ENCODE measurements at regions not wholly inside any gene's neighbourhood (a gene's known extent, or its start where the extent isn't known, plus 50 kb on each side); places are given as distances from the start of the nearest gene placed in this dataset.

GRCh38 chrX:120819126-120819525 is 56.5 kb downstream of the CT47B1 start:
- no peak for DNase-seq (ENCODE audit: low spot score)

GRCh38 chrX:120813982-120814381 is 61.7 kb downstream of the CT47B1 start:
- no peak for DNase-seq (ENCODE audit: low spot score)

- DNase-seq (ENCODE audit: low spot score) = no peak
Observed at GRCh38 chrX:120801426-120801825, 74.2 kb downstream of the CT47B1 start.

- DNase-seq (ENCODE audit: low spot score) = peak; percentile 51
Observed at GRCh38 chrX:120797188-120797851, 78.3 kb downstream of the CT47B1 start.

- no peak for DNase-seq (ENCODE audit: low spot score)
Observed at GRCh38 chrX:120795301-120795700, 80.4 kb downstream of the CT47B1 start.

GRCh38 chrX:120794525-120794975 is 81.1 kb downstream of the CT47B1 start:
- DNase-seq (ENCODE audit: low spot score) = peak; percentile 26

- no peak for DNase-seq (ENCODE audit: low spot score)
Observed at GRCh38 chrX:120793098-120793497, 82.6 kb downstream of the CT47B1 start.

- peak; percentile 1 for DNase-seq (ENCODE audit: low spot score)
Observed at GRCh38 chrX:120791013-120791643, 84.5 kb downstream of the CT47B1 start.

- DNase-seq (ENCODE audit: low spot score) = no peak
Observed at GRCh38 chrX:120790552-120790951, 85.1 kb downstream of the CT47B1 start.

GRCh38 chrX:120790118-120790517 is 85.5 kb downstream of the CT47B1 start:
- DNase-seq (ENCODE audit: low spot score) = peak; percentile 60

GRCh38 chrX:120781403-120781802 is 94.3 kb downstream of the CT47B1 start:
- no peak for DNase-seq (ENCODE audit: low spot score)

- no peak for DNase-seq (ENCODE audit: low spot score)
Observed at GRCh38 chrX:120775959-120776358, 99.7 kb downstream of the CT47B1 start.

GRCh38 chrX:120774606-120775005 is 101.1 kb downstream of the CT47B1 start:
- DNase-seq (ENCODE audit: low spot score) = no peak

GRCh38 chrX:120773801-120774200 is 101.9 kb downstream of the CT47B1 start:
- DNase-seq (ENCODE audit: low spot score) = no peak

- DNase-seq (ENCODE audit: low spot score) = peak; percentile 1
Observed at GRCh38 chrX:120769576-120770341, 105.9 kb downstream of the CT47B1 start.

GRCh38 chrX:120768681-120769080 is 107.0 kb downstream of the CT47B1 start:
- DNase-seq (ENCODE audit: low spot score) = no peak

- DNase-seq (ENCODE audit: low spot score) = no peak
Observed at GRCh38 chrX:120768254-120768653, 107.4 kb downstream of the CT47B1 start.

GRCh38 chrX:120763269-120763668 is 112.4 kb downstream of the CT47B1 start:
- no peak for DNase-seq (ENCODE audit: low spot score)

GRCh38 chrX:120761810-120762209 is 113.9 kb downstream of the CT47B1 start:
- no peak for DNase-seq (ENCODE audit: low spot score)

- no peak for DNase-seq (ENCODE audit: low spot score)
Observed at GRCh38 chrX:120759685-120760084, 116.0 kb downstream of the CT47B1 start.

- DNase-seq (ENCODE audit: low spot score) = no peak
Observed at GRCh38 chrX:120755066-120755846, 120.4 kb downstream of the CT47B1 start.
